ENCODE measurements at regions not wholly inside any gene's neighbourhood (a gene's known extent, or its start where the extent isn't known, plus 50 kb on each side); places are given as distances from the start of the nearest gene placed in this dataset.

DNA sequence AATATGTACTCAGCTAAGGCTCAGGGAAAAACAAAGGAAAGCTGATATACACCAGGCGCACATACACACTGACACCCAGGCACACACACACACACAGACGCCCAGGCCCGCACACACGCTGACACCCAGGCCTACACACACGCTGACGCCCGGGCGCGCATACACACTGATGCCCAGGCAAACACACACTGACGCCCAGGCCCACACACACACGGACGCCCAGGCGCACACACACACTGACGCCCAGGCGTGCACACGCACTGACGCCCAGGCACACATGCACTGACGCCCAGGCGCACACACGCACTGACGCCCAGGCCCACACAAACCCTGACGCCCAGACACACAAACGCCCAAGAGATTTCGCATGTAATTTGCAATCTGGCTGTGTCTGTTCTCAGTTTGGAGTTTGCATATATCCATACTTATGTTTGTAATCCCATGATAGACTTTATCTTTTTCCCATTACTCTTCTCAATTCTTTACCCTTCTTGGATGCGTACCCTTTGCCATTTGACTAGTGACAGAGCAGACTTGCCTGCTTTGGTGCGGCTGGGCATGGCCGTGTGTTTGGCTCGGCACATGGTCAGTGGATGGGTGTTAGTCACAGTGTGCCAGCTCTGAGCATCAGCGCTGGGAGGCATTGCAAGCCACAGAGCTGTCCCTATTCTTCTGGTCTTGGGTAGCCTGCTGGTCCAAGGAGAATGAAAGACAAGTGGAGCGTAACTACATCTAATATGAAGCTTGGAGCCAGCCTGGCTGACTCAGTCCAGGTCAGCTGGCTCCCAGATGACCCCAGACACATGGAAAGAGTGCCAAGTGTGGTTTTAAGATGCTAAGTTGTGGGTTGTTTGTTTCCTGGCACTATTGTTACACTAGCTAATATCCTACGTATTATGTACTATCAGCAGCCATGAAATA is 632.4 kb upstream of the ZFP42 start:
- CTCF ChIA-PET = no interaction called here
- Histone ChIP-seq H3K27me3 (replicated peaks in 1 of 4; ENCODE audit: control extremely low read depth in 1 of 4, control insufficient read depth in 3 of 4, insufficient read depth in 4 of 4, low read length in 3 of 4) (no peaks in the 10 kb centered on the region), H3K9ac (ENCODE audit: low read length) (no peak overlapping the region), H3K4me3 (ENCODE audit: control extremely low read depth in 1 of 5, extremely low read depth in 1 of 5, insufficient read depth in 1 of 5, low read depth in 2 of 5, low read length in 4 of 5) (no peak overlapping the region), H3K79me2 (ENCODE audit: control insufficient read depth, insufficient read depth, low read length) (no peaks in the 10 kb centered on the region), H3K4me1 (ENCODE audit: control insufficient read depth in 2 of 2, insufficient read depth in 2 of 2, low read length in 2 of 2) (no peaks in the 10 kb centered on the region), H3K9me3 (ENCODE audit: control extremely low read depth in 1 of 3, control insufficient read depth in 2 of 3, insufficient read depth in 1 of 3, low read length in 2 of 3) (peaks cover 0 to 21% (median 0%) of the 10 kb centered on the region in 3 donors), H3K27ac (ENCODE audit: low read length in 2 of 2) (no peak overlapping the region), H2AFZ (ENCODE audit: insufficient read depth, low read depth, low read length, poor library complexity, severe bottlenecking) (no peak overlapping the region), H3K4me2 (replicated peaks; ENCODE audit: low read depth, low read length, poor library complexity, severe bottlenecking) (no peak overlapping the region), H3K36me3 (replicated peaks in 1 of 2; ENCODE audit: control extremely low read depth in 1 of 2, control insufficient read depth in 1 of 2, extremely low read depth in 1 of 2, insufficient read depth in 2 of 2, low read length in 1 of 2) (no peaks in the 10 kb centered on the region), H4K20me1 (ENCODE audit: control insufficient read depth, insufficient read depth, low read length, poor library complexity, severe bottlenecking) (no peaks in the 10 kb centered on the region)
- ATAC-seq (ENCODE audit: low read depth) (no peak), DNase-seq (no peak)
- no peak overlapping the region for H3K4me3 Mint-ChIP-seq
- H3K27ac Mint-ChIP-seq = no peak overlapping the region
- H3K4me1 Mint-ChIP-seq = no peaks in the 10 kb centered on the region
- intact Hi-C loops (cut with micrococcal nuclease) = no loop called here
- H3K27me3 Mint-ChIP-seq = no peaks in the 10 kb centered on the region
- H3K9me3 Mint-ChIP-seq (ENCODE audit: insufficient read depth) = peaks cover 3% of the 10 kb centered on the region
- 95% methylated on average over 25 of the region's 31 CpGs for WGBS (ENCODE audit: insufficient coverage)
- POLR2A ChIA-PET = no interaction called here
- no peak for TF ChIP-seq EZH2 (IDR thresholded peaks at IDR 0.05; ENCODE audit: borderline replicate concordance, insufficient read depth, low read depth, low read length, poor library complexity, severe bottlenecking)

DNA sequence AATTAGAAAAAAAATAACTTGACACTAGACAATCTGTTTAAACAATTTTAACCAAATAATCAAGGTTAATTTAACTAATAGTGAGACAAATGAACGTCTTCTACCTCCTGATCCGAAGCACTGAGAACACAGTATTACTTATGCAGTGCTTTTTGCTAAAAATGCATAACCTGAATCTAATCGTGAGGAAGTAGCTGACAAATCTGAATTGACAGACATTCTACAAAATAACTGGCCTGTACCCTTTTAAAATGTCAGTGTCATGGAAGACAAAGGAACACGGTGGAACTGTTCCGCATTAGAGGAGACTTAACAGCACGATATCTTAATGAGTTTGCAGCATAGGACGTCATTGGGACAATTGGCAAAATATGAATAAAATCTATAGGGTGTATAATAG is 631.2 kb upstream of the ZFP42 start:
- WGBS (ENCODE audit: insufficient coverage) = 89% methylated on average over 4 of the region's 7 CpGs
- CTCF ChIA-PET = no interaction called here
- POLR2A ChIA-PET = no interaction called here

More for the DNA sequence above, 631.2 kb upstream of the ZFP42 start:
- Histone ChIP-seq H3K27me3 (replicated peaks in 1 of 4; ENCODE audit: control extremely low read depth in 1 of 4, control insufficient read depth in 3 of 4, insufficient read depth in 4 of 4, low read length in 3 of 4) (no peaks in the 10 kb centered on the region), H2AFZ (ENCODE audit: insufficient read depth, low read depth, low read length, poor library complexity, severe bottlenecking) (no peak overlapping the region), H3K9ac (ENCODE audit: low read length) (no peak overlapping the region), H3K4me1 (ENCODE audit: control insufficient read depth in 2 of 2, insufficient read depth in 2 of 2, low read length in 2 of 2) (no peaks in the 10 kb centered on the region), H3K9me3 (ENCODE audit: control extremely low read depth in 1 of 3, control insufficient read depth in 2 of 3, insufficient read depth in 1 of 3, low read length in 2 of 3) (peaks cover 0 to 21% (median 0%) of the 10 kb centered on the region in 3 donors), H3K27ac (ENCODE audit: low read length in 2 of 2) (no peak overlapping the region), H3K36me3 (replicated peaks in 1 of 2; ENCODE audit: control extremely low read depth in 1 of 2, control insufficient read depth in 1 of 2, extremely low read depth in 1 of 2, insufficient read depth in 2 of 2, low read length in 1 of 2) (no peaks in the 10 kb centered on the region), H3K4me3 (ENCODE audit: control extremely low read depth in 1 of 5, extremely low read depth in 1 of 5, insufficient read depth in 1 of 5, low read depth in 2 of 5, low read length in 4 of 5) (no peak overlapping the region), H4K20me1 (ENCODE audit: control insufficient read depth, insufficient read depth, low read length, poor library complexity, severe bottlenecking) (no peaks in the 10 kb centered on the region), H3K4me2 (replicated peaks; ENCODE audit: low read depth, low read length, poor library complexity, severe bottlenecking) (no peak overlapping the region), H3K79me2 (ENCODE audit: control insufficient read depth, insufficient read depth, low read length) (no peaks in the 10 kb centered on the region)
- intact Hi-C loops (cut with micrococcal nuclease) = no loop called here
- H3K27me3 Mint-ChIP-seq = no peaks in the 10 kb centered on the region
- H3K27ac Mint-ChIP-seq = no peak overlapping the region
- H3K9me3 Mint-ChIP-seq (ENCODE audit: insufficient read depth) = peaks cover 5% of the 10 kb centered on the region
- no peaks in the 10 kb centered on the region for H3K4me1 Mint-ChIP-seq
- ATAC-seq (ENCODE audit: low read depth) = no peak
- no peak for DNase-seq
- TF ChIP-seq EZH2 (IDR thresholded peaks at IDR 0.05; ENCODE audit: borderline replicate concordance, insufficient read depth, low read depth, low read length, poor library complexity, severe bottlenecking) = no peak
- H3K4me3 Mint-ChIP-seq = no peak overlapping the region

Data from B cell (primary cell).